H9 (cell line): ENCODE measurements at regions not wholly inside any gene's neighbourhood (a gene's known extent, or its start where the extent isn't known, plus 50 kb on each side); places are given as distances from the start of the nearest gene placed in this dataset.

ENCODE experiments used
- DNase-seq: peaks from one replicate; pipeline ENCODE4 v3.0.0-alpha.2; 2017
- H2AFZ ChIP-seq: one replicate; pipeline ENCODE4 v1.6.1; 2013; ENCODE audit warnings: mild to moderate bottlenecking, low read length, control low read depth, moderate library complexity
- H2AK5ac ChIP-seq: 2 replicates; pipeline ENCODE4 v1.6.1; 2013; ENCODE audit warnings: low read length, control low read depth, mixed read lengths; ENCODE audit not compliant: insufficient read length
- H2BK120ac ChIP-seq: one replicate; pipeline ENCODE4 v1.6.1; 2013; ENCODE audit warnings: low read depth, mild to moderate bottlenecking, low read length, control low read depth, inconsistent platforms; ENCODE audit not compliant: poor library complexity, severe bottlenecking
- H2BK12ac ChIP-seq: 2 replicates; pipeline ENCODE4 v1.6.1; 2013; ENCODE audit warnings: low read length, control low read depth, mixed read lengths, low read depth; ENCODE audit not compliant: insufficient read length
- H2BK15ac ChIP-seq: 2 replicates; pipeline ENCODE4 v1.6.1; 2013; ENCODE audit warnings: low read depth, low read length, control low read depth
- H2BK20ac ChIP-seq: one replicate; pipeline ENCODE4 v1.6.1; 2013; ENCODE audit warnings: low read depth, mild to moderate bottlenecking, low read length, control low read depth, inconsistent platforms; ENCODE audit not compliant: poor library complexity, severe bottlenecking
- H2BK5ac ChIP-seq: 2 replicates; pipeline ENCODE4 v1.6.1; 2013; ENCODE audit warnings: low read length, control low read depth, mixed read lengths; ENCODE audit not compliant: insufficient read length
- H3K14ac ChIP-seq: 2 replicates; pipeline ENCODE4 v1.6.1; 2013; ENCODE audit warnings: low read length, control low read depth; ENCODE audit not compliant: insufficient read depth
- H3K18ac ChIP-seq: 2 replicates; pipeline ENCODE4 v1.6.1; 2013; ENCODE audit warnings: low read depth, mild to moderate bottlenecking, mixed read lengths, low read length, control low read depth; ENCODE audit not compliant: insufficient read length
- H3K23ac ChIP-seq: 2 replicates; pipeline ENCODE4 v1.6.1; 2013; ENCODE audit warnings: low read length, control low read depth, mixed read lengths, low read depth; ENCODE audit not compliant: insufficient read length
- H3K23me2 ChIP-seq: 2 replicates; pipeline ENCODE4 v1.6.1; 2013; ENCODE audit warnings: low read depth, mild to moderate bottlenecking, mixed read lengths, low read length, control low read depth; ENCODE audit not compliant: insufficient read length, poor library complexity, severe bottlenecking
- H3K27ac ChIP-seq: 2 replicates; pipeline ENCODE4 v1.5.1; 2013; ENCODE audit warnings: low read length, control low read depth, mixed read lengths, low read depth; ENCODE audit not compliant: insufficient read length
- H3K27me3 ChIP-seq: 2 replicates; pipeline ENCODE4 v1.6.1; 2013; ENCODE audit warnings: low read length, control low read depth, inconsistent platforms; ENCODE audit not compliant: insufficient read depth
- H3K4ac ChIP-seq: 2 replicates; pipeline ENCODE4 v1.6.1; 2013; ENCODE audit warnings: low read depth, mild to moderate bottlenecking, control low read depth, inconsistent platforms, low read length, moderate library complexity
- H3K4me1 ChIP-seq: 2 replicates; pipeline ENCODE4 v1.6.1; 2013; ENCODE audit warnings: low read length, control low read depth, inconsistent platforms; ENCODE audit not compliant: insufficient read depth
- H3K4me2 ChIP-seq: 2 replicates; pipeline ENCODE4 v1.6.1; 2013; ENCODE audit warnings: low read length, control low read depth, mixed read lengths; ENCODE audit not compliant: insufficient read length, insufficient read depth
- H3K56ac ChIP-seq: 2 replicates; pipeline ENCODE4 v1.6.1; 2013; ENCODE audit warnings: low read depth, mild to moderate bottlenecking, mixed read lengths, low read length, control low read depth; ENCODE audit not compliant: insufficient read length
- H3K79me1 ChIP-seq: 2 replicates; pipeline ENCODE4 v1.6.1; 2013; ENCODE audit warnings: low read depth, mild to moderate bottlenecking, moderate library complexity, low read length, control low read depth, inconsistent platforms; ENCODE audit not compliant: insufficient read depth, poor library complexity, severe bottlenecking
- H3K79me2 ChIP-seq: 2 replicates; pipeline ENCODE4 v1.6.1; 2013; ENCODE audit warnings: low read length, control low read depth, inconsistent platforms; ENCODE audit not compliant: insufficient read depth
- H3K9ac ChIP-seq: 2 replicates; pipeline ENCODE4 v1.6.1; 2013; ENCODE audit warnings: low read length, control low read depth, mixed read lengths; ENCODE audit not compliant: insufficient read length; ENCODE audit errors: extremely low read depth
- H3K9me3 ChIP-seq: one replicate; pipeline ENCODE4 v1.6.1; 2013; ENCODE audit warnings: low read depth, low read length, inconsistent platforms; ENCODE audit not compliant: control insufficient read depth
- H3T11ph ChIP-seq: one replicate; pipeline ENCODE4 v1.6.1; 2013; ENCODE audit warnings: mild to moderate bottlenecking, low read length, control low read depth, inconsistent platforms
- H4K20me1 ChIP-seq: one replicate; pipeline ENCODE4 v1.6.1; 2013; ENCODE audit not compliant: control insufficient read depth, insufficient read length, insufficient read depth
- H4K5ac ChIP-seq: 2 replicates; pipeline ENCODE4 v1.6.1; 2013; ENCODE audit warnings: low read depth, mild to moderate bottlenecking, mixed read lengths, low read length, control low read depth; ENCODE audit not compliant: insufficient read length
- H4K8ac ChIP-seq: replicated peaks from 2 replicates; pipeline ENCODE4 v1.6.1; 2013; ENCODE audit warnings: low read length, control low read depth, mixed read lengths, low read depth; ENCODE audit not compliant: insufficient read length
- H4K91ac ChIP-seq: 2 replicates; pipeline ENCODE4 v1.6.1; 2013; ENCODE audit warnings: low read depth, mild to moderate bottlenecking, moderate library complexity, mixed read lengths, low read length, control low read depth; ENCODE audit not compliant: insufficient read length
- H3K27ac Mint-ChIP-seq, 3 experiments: 2 replicates in 2 of 3; 3 replicates in 1 of 3; pipeline ENCODE4 v1.8.0; 2020 to 2021; ENCODE audit warnings: mixed read lengths in 3 of 3, mild to moderate bottlenecking in 1 of 3, moderate library complexity in 1 of 3
- H3K27me3 Mint-ChIP-seq: 2 replicates; pipeline ENCODE4 v1.8.0; 2021; ENCODE audit warnings: low read depth, mild to moderate bottlenecking, moderate library complexity, mixed read lengths
- H3K36me3 Mint-ChIP-seq, 3 experiments: 2 replicates in 2 of 3; 3 replicates in 1 of 3; pipeline ENCODE4 v1.8.0; 2020 to 2021; ENCODE audit warnings: low read depth in 3 of 3, mixed read lengths in 3 of 3; ENCODE audit not compliant: insufficient read depth in 1 of 3
- H3K4me1 Mint-ChIP-seq, 2 experiments: 2 replicates each; pipeline ENCODE4 v1.8.0; 2020; ENCODE audit warnings: mixed read lengths in 2 of 2
- H3K4me3 Mint-ChIP-seq, 2 experiments: 2 replicates in 1 of 2; 3 replicates in 1 of 2; pipeline ENCODE4 v1.8.0; 2020 to 2021; ENCODE audit warnings: mild to moderate bottlenecking in 2 of 2, mixed read lengths in 2 of 2, moderate library complexity in 1 of 2
- H3K9me3 Mint-ChIP-seq, 2 experiments: 2 replicates in 1 of 2; 3 replicates in 1 of 2; pipeline ENCODE4 v1.8.0; 2020; ENCODE audit warnings: mild to moderate bottlenecking in 2 of 2, mixed read lengths in 2 of 2, moderate library complexity in 1 of 2
- TF ChIP-seq, protein P1 (sequence below): fragments of 200-600 bp; sonication (generic); conservative IDR thresholded peaks from 3 replicates; pipeline ENCODE4 v1.8.0; 2021; ENCODE audit warnings: antibody characterized with exemption, mild to moderate bottlenecking

DNA sequence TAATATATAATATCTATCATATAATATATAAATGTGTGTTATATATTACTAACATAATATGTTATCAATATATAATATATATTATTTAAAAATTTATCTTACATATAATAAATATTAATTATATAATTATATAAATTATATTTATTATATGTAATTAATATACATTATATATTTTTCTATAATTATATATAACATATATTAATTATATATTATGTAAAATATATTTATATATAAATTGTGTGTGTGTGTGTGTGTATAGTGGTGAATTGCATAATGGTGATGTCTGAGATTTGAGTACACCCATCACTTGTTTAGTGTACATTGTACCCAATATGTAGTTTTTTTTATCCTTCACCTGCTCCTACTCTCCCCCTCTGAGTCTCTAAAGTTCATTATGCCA is 205.9 kb upstream of the KCNG1 start:
- Mint-ChIP-seq H3K4me1 (peaks cover 2 to 5% of the 10 kb centered on the region in 2 experiments; a peak in 2 of 4 replicates), H3K4me3 (no peak overlapping the region), H3K27me3 (peaks cover 6% of the 10 kb centered on the region; the same call in 1 of the 2 replicates), H3K9me3 (peaks cover 0 to 9% of the 10 kb centered on the region in 2 experiments; a peak in 3 of 5 replicates), H3K27ac (no peak overlapping the region), H3K36me3 (peaks cover 7 to 11% (median 9%) of the 10 kb centered on the region in 3 experiments; a peak in 6 of 7 replicates)
- Histone ChIP-seq H4K8ac (no peak overlapping the region), H2BK5ac (no peak overlapping the region), H4K5ac (no peak overlapping the region), H3K27me3 (no peaks in the 10 kb centered on the region), H3K4ac (no peak overlapping the region), H3K18ac (no peak overlapping the region), H3K14ac (no peak overlapping the region), H2BK15ac (no peak overlapping the region), H2BK120ac (no peak overlapping the region), H3K9ac (no peak overlapping the region), H3T11ph (no peak overlapping the region), H3K4me1 (no peaks in the 10 kb centered on the region), H3K9me3 (no peaks in the 10 kb centered on the region), H2BK12ac (no peak overlapping the region), H3K23me2 (no peaks in the 10 kb centered on the region), H3K23ac (no peak overlapping the region), H4K91ac (no peak overlapping the region), H4K20me1 (no peaks in the 10 kb centered on the region), H2BK20ac (no peak overlapping the region), H3K79me1 (no peaks in the 10 kb centered on the region), H3K56ac (no peak overlapping the region), H2AK5ac (no peak overlapping the region), H3K4me2 (no peak overlapping the region), H2AFZ (no peak overlapping the region), H3K27ac (no peak overlapping the region), H3K79me2 (no peaks in the 10 kb centered on the region)
- no peak for DNase-seq
- TF ChIP-seq, protein P1, sequence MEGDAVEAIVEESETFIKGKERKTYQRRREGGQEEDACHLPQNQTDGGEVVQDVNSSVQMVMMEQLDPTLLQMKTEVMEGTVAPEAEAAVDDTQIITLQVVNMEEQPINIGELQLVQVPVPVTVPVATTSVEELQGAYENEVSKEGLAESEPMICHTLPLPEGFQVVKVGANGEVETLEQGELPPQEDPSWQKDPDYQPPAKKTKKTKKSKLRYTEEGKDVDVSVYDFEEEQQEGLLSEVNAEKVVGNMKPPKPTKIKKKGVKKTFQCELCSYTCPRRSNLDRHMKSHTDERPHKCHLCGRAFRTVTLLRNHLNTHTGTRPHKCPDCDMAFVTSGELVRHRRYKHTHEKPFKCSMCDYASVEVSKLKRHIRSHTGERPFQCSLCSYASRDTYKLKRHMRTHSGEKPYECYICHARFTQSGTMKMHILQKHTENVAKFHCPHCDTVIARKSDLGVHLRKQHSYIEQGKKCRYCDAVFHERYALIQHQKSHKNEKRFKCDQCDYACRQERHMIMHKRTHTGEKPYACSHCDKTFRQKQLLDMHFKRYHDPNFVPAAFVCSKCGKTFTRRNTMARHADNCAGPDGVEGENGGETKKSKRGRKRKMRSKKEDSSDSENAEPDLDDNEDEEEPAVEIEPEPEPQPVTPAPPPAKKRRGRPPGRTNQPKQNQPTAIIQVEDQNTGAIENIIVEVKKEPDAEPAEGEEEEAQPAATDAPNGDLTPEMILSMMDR: no peak
